Body of pancreas (tissue), 4 donors: ENCODE measurements at regions not wholly inside any gene's neighbourhood (a gene's known extent, or its start where the extent isn't known, plus 50 kb on each side); places are given as distances from the start of the nearest gene placed in this dataset.

Experiments used
- ATAC-seq: fragments of 150-250 bp; one replicate; pipeline ENCODE4 v1.9.1; 2016
- DNase-seq, 4 donors: peaks; one replicate each; pipeline ENCODE4 v3.0.0-alpha.2; 2019
- H3K27ac ChIP-seq, 4 donors: fragments of 200-600 bp; sonication (generic); 1 replicate in 3 of 4; 2 replicates in 1 of 4; pipeline versions ENCODE4 v1.5.1 to v1.6.1; 2016 to 2019; ENCODE audit warnings: mild to moderate bottlenecking in 1 of 4, mixed read lengths in 1 of 4, moderate library complexity in 1 of 4
- H3K27me3 ChIP-seq, 2 donors: fragments of 200-600 bp; sonication (generic); one replicate each; pipeline ENCODE4 v1.6.0; 2016; ENCODE audit warnings: mild to moderate bottlenecking in 1 of 2
- H3K36me3 ChIP-seq, 2 donors: fragments of 200-600 bp; sonication (generic); replicated peaks in 1 of 2; 2 replicates each; pipeline ENCODE4 v1.5.1; 2016; ENCODE audit warnings: low read depth in 2 of 2; ENCODE audit not compliant: insufficient read depth in 1 of 2
- H3K4me1 ChIP-seq: fragments of 200-600 bp; sonication (generic); one replicate; pipeline ENCODE4 v1.6.0; 2016
- H3K4me3 ChIP-seq, 2 donors: fragments of 200-600 bp; sonication (generic); 1 replicate in 1 of 2; 2 replicates in 1 of 2; pipeline ENCODE4 v1.5.1; 2016 to 2019
- H3K9me3 ChIP-seq, 3 donors: fragments of 200-600 bp; sonication (generic); 1 replicate in 2 of 3; 2 replicates in 1 of 3; pipeline ENCODE4 v1.5.1; 2016
- POLR2A ChIP-seq, 3 donors: fragments of 450-650 bp; IDR thresholded peaks; one replicate each; pipeline ENCODE4 v1.6.1; 2016; ENCODE audit warnings: antibody characterized with exemption in 3 of 3, mild to moderate bottlenecking in 2 of 3
- WGBS, 2 donors: methylation state at CpG; one replicate each; pipeline ENCODE4 v1.1.5; 2017; 5-methylcytosine and 5-hydroxymethylcytosine counted together
- intact Hi-C: fragments of 100-400 bp; cut with DNase I; formaldehyde crosslinking; loops from one replicate; pipeline ENCODE4 v1.15.1; 2023
- TF ChIP-seq, protein P1 (sequence below), 7 experiments: fragments of 450-650 bp in 4 of 7; fragments of 200-600 bp in 3 of 7; sonication (generic) in 3 of 7; IDR thresholded peaks; one replicate each; pipeline ENCODE4 v1.5.1; 2016 to 2019; ENCODE audit warnings: antibody characterized with exemption in 7 of 7

- H3K27ac ChIP-seq = no peak overlapping the region
- no peak overlapping the region for H3K4me3 ChIP-seq
- WGBS, 2 donors = 60 to 69% methylated on average over 4 of the region's 4 CpGs
- H3K27me3 ChIP-seq = no peaks in the 10 kb centered on the region
- H3K4me1 ChIP-seq = no peaks in the 10 kb centered on the region
- TF ChIP-seq, protein P1, sequence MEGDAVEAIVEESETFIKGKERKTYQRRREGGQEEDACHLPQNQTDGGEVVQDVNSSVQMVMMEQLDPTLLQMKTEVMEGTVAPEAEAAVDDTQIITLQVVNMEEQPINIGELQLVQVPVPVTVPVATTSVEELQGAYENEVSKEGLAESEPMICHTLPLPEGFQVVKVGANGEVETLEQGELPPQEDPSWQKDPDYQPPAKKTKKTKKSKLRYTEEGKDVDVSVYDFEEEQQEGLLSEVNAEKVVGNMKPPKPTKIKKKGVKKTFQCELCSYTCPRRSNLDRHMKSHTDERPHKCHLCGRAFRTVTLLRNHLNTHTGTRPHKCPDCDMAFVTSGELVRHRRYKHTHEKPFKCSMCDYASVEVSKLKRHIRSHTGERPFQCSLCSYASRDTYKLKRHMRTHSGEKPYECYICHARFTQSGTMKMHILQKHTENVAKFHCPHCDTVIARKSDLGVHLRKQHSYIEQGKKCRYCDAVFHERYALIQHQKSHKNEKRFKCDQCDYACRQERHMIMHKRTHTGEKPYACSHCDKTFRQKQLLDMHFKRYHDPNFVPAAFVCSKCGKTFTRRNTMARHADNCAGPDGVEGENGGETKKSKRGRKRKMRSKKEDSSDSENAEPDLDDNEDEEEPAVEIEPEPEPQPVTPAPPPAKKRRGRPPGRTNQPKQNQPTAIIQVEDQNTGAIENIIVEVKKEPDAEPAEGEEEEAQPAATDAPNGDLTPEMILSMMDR (IDR thresholded peaks at IDR 0.05) = no peak
- TF ChIP-seq POLR2A (IDR thresholded peaks at IDR 0.05) = no peak
- no peaks in the 10 kb centered on the region for H3K9me3 ChIP-seq
- H3K36me3 ChIP-seq = no peaks in the 10 kb centered on the region
- intact Hi-C loops = no loop called here
- no peak for DNase-seq
- no peak for ATAC-seq
Measured at GRCh38 chr13:37209621-37210580, 104.4 kb upstream of the CSNK1A1L start.

DNA sequence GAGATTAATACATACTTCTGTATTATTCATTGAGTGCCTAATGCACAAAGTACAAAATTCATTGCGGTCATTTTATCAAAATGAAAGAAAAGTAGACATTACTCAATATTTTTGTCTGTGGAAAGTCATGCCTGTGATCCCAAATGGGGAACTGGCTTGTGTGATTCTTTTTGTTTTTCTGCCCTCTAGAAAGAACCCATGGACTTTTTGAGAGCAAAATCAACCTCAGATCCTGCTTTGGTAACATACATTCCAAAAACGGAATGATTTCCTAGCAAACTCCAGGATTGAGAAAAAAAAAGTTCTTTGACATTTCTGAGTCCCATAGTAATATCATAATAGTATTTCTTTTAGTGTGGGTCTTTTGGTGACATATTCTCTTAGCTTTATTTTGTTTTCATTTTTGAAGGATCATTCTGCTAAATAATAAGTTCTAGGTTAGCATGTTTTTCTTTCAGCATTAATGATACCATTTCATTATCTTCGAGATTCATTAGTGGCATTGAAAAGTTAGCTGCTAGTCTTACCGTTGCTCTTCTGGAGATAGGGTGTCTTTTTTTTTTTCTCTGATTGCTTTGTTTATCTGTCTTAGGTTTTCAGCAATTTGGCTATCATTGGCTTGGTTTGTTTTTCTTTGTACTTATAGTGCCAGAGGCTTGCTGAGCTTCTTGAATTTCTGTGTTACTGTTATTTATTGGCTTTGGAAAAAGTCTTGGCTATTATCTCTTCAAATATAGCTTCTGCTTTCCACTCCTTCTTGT, 102.4 kb upstream of the CSNK1A1L start:
- Histone ChIP-seq H3K4me3 (no peak overlapping the region), H3K9me3 (no peaks in the 10 kb centered on the region), H3K27me3 (no peaks in the 10 kb centered on the region), H3K27ac (no peak overlapping the region), H3K4me1 (no peaks in the 10 kb centered on the region), H3K36me3 (no peaks in the 10 kb centered on the region)
- 45 to 48% methylated on average over 4 of the region's 4 CpGs for WGBS, 2 donors
- intact Hi-C loops = no loop called here
- no peak for TF ChIP-seq POLR2A (IDR thresholded peaks at IDR 0.05)
- TF ChIP-seq, protein P1 (IDR thresholded peaks at IDR 0.05) = no peak
- no peak for ATAC-seq
- no peak for DNase-seq

GRCh38 chr13:37202264-37202663, 96.8 kb upstream of the CSNK1A1L start:
- 59% methylated on average over 2 of the region's 2 CpGs for WGBS, 2 donors
- no peak for DNase-seq
- Histone ChIP-seq H3K36me3 (no peaks in the 10 kb centered on the region), H3K4me1 (no peaks in the 10 kb centered on the region), H3K27me3 (no peaks in the 10 kb centered on the region), H3K9me3 (no peaks in the 10 kb centered on the region), H3K27ac (no peak overlapping the region), H3K4me3 (no peak overlapping the region)
- ATAC-seq = no peak
- intact Hi-C loops = no loop called here
- TF ChIP-seq, protein P1 (IDR thresholded peaks at IDR 0.05) = no peak
- no peak for TF ChIP-seq POLR2A (IDR thresholded peaks at IDR 0.05)

GRCh38 chr13:37201081-37201480, 95.6 kb upstream of the CSNK1A1L start:
- 43 to 45% methylated on average over 5 of the region's 5 CpGs for WGBS, 2 donors
- no peaks in the 10 kb centered on the region for H3K9me3 ChIP-seq
- H3K4me3 ChIP-seq = no peak overlapping the region
- DNase-seq (no peak), ATAC-seq (no peak)
- H3K36me3 ChIP-seq = no peaks in the 10 kb centered on the region
- TF ChIP-seq, protein P1 (IDR thresholded peaks at IDR 0.05) = no peak
- no peak for TF ChIP-seq POLR2A (IDR thresholded peaks at IDR 0.05)
- no peaks in the 10 kb centered on the region for H3K4me1 ChIP-seq
- intact Hi-C loops = no loop called here
- no peaks in the 10 kb centered on the region for H3K27me3 ChIP-seq
- no peak overlapping the region for H3K27ac ChIP-seq
